ENCODE measurements at regions not wholly inside any gene's neighbourhood (a gene's known extent, or its start where the extent isn't known, plus 50 kb on each side); places are given as distances from the start of the nearest gene placed in this dataset.

- TF ChIP-seq CTCF (conservative IDR thresholded peaks at IDR 0.05; ENCODE audit: low read depth, low read length) (no peak), EZH2 (IDR thresholded peaks at IDR 0.05; ENCODE audit: low read length, unreplicated experiment) (no peak)
Observed at GRCh38 chr22:48456449-48456848, 1371.2 kb downstream of the BRD1 start.

All from PC-3 (cell line).